CD14-positive monocyte (primary cell): ENCODE measurements at regions not wholly inside any gene's neighbourhood (a gene's known extent, or its start where the extent isn't known, plus 50 kb on each side); places are given as distances from the start of the nearest gene placed in this dataset.

Source experiments
- DNase-seq, 3 donors: peaks; one replicate each; pipeline ENCODE4 v3.0.0-alpha.2; 2011 to 2022
- H2AFZ ChIP-seq: 2 replicates; pipeline ENCODE4 v1.6.0; 2012; ENCODE audit warnings: mild to moderate bottlenecking, low read depth, low read length, inconsistent platforms; ENCODE audit not compliant: insufficient read depth, poor library complexity, severe bottlenecking
- H3K27ac ChIP-seq, 2 donors: 1 replicate in 1 of 2; 2 replicates in 1 of 2; pipeline ENCODE4 v1.5.1; 2012 to 2013; ENCODE audit warnings: low read length in 2 of 2, control low read depth in 1 of 2, inconsistent platforms in 1 of 2, low read depth in 1 of 2, mild to moderate bottlenecking in 1 of 2
- H3K27me3 ChIP-seq, 2 donors: one replicate each; pipeline versions ENCODE4 v1.6.0 to v1.6.1; 2011 to 2013; ENCODE audit warnings: low read length in 2 of 2; ENCODE audit not compliant: control insufficient read depth in 2 of 2, insufficient read depth in 2 of 2
- H3K36me3 ChIP-seq, 2 donors: replicated peaks in 1 of 2; 1 replicate in 1 of 2; 2 replicates in 1 of 2; pipeline versions ENCODE4 v1.5.1 to v1.6.1; 2012 to 2013; ENCODE audit warnings: low read length in 2 of 2, control low read depth in 1 of 2, inconsistent platforms in 1 of 2, mild to moderate bottlenecking in 1 of 2; ENCODE audit not compliant: insufficient read depth in 2 of 2, control insufficient read depth in 1 of 2
- H3K4me1 ChIP-seq, 2 donors: 1 replicate in 1 of 2; 2 replicates in 1 of 2; pipeline versions ENCODE4 v1.5.1 to v1.6.1; 2012 to 2013; ENCODE audit warnings: low read length in 2 of 2, control low read depth in 1 of 2, inconsistent platforms in 1 of 2, mild to moderate bottlenecking in 1 of 2, moderate library complexity in 1 of 2; ENCODE audit not compliant: insufficient read depth in 2 of 2, control insufficient read depth in 1 of 2
- H3K4me2 ChIP-seq: replicated peaks from 2 replicates; pipeline ENCODE3; 2012; ENCODE audit warnings: low read length, moderate library complexity, mild to moderate bottlenecking; ENCODE audit not compliant: poor library complexity, severe bottlenecking; ENCODE audit errors: extremely low read depth
- H3K4me3 ChIP-seq, 3 experiments: fragments of 200-600 bp in 1 of 3; sonication (generic) in 1 of 3; replicated peaks in 1 of 3; 1 replicate in 2 of 3; 2 replicates in 1 of 3; pipeline ENCODE4 v1.5.1; 2011 to 2013; ENCODE audit warnings: low read length in 3 of 3, mild to moderate bottlenecking in 3 of 3, control low read depth in 2 of 3, low read depth in 2 of 3, inconsistent platforms in 1 of 3, moderate library complexity in 1 of 3
- H3K79me2 ChIP-seq: 2 replicates; pipeline ENCODE4 v1.6.0; 2012; ENCODE audit warnings: mild to moderate bottlenecking, control low read depth, inconsistent platforms, low read length, moderate library complexity; ENCODE audit not compliant: insufficient read depth
- H3K9ac ChIP-seq: 2 replicates; pipeline ENCODE4 v1.6.0; 2017; ENCODE audit warnings: low read length, mild to moderate bottlenecking; ENCODE audit not compliant: insufficient read depth, poor library complexity, severe bottlenecking
- H3K9me3 ChIP-seq, 2 donors: replicated peaks in 1 of 2; 1 replicate in 1 of 2; 2 replicates in 1 of 2; pipeline versions ENCODE4 v1.5.1 to v1.6.1; 2012 to 2013; ENCODE audit warnings: low read length in 2 of 2, control low read depth in 1 of 2; ENCODE audit not compliant: control insufficient read depth in 1 of 2, insufficient read depth in 1 of 2
- H4K20me1 ChIP-seq: 2 replicates; pipeline ENCODE4 v1.6.0; 2012; ENCODE audit warnings: mild to moderate bottlenecking, low read length, control low read depth, moderate library complexity; ENCODE audit not compliant: insufficient read depth
- H3K27ac Mint-ChIP-seq, 7 donors: one replicate each; pipeline ENCODE4 v1.8.0; 2020; ENCODE audit warnings: mild to moderate bottlenecking in 7 of 7, mixed read lengths in 7 of 7, moderate library complexity in 6 of 7, inconsistent platforms in 2 of 7
- H3K27me3 Mint-ChIP-seq, 3 donors: one replicate each; pipeline ENCODE4 v1.8.0; 2021 to 2022; ENCODE audit warnings: low read depth in 3 of 3, mild to moderate bottlenecking in 3 of 3, mixed read lengths in 3 of 3, moderate library complexity in 3 of 3, inconsistent platforms in 1 of 3
- H3K36me3 Mint-ChIP-seq, 2 donors: one replicate each; pipeline ENCODE4 v1.8.0; 2020; ENCODE audit warnings: mixed read lengths in 2 of 2, inconsistent platforms in 1 of 2, mild to moderate bottlenecking in 1 of 2
- H3K4me1 Mint-ChIP-seq: one replicate; pipeline ENCODE4 v1.8.0; 2020; ENCODE audit warnings: mild to moderate bottlenecking, mixed read lengths
- H3K4me3 Mint-ChIP-seq, 2 donors: one replicate each; pipeline ENCODE4 v1.8.0; 2020; ENCODE audit warnings: mild to moderate bottlenecking in 2 of 2, mixed read lengths in 2 of 2, moderate library complexity in 1 of 2
- H3K9me3 Mint-ChIP-seq, 7 donors: one replicate each; pipeline ENCODE4 v1.8.0; 2020 to 2022; ENCODE audit warnings: mixed read lengths in 7 of 7, mild to moderate bottlenecking in 6 of 7, moderate library complexity in 6 of 7, inconsistent platforms in 2 of 7
- CTCF ChIP-seq: fragments of 200-600 bp; IDR thresholded peaks from one replicate; pipeline ENCODE4 v1.8.0; 2022; ENCODE audit warnings: antibody characterized with exemption, mild to moderate bottlenecking
- WGBS: methylation state at CpG from one replicate; pipeline ENCODE4 v1.1.5; 2013; ENCODE audit warnings: missing lambda C conversion rate; ENCODE audit not compliant: insufficient coverage; 5-methylcytosine and 5-hydroxymethylcytosine counted together
- intact Hi-C, 2 donors: fragments of 100-400 bp; cut with micrococcal nuclease; formaldehyde crosslinking; loops; one replicate each; pipeline versions ENCODE4 v1.15.0 to v1.15.1; 2023

DNA sequence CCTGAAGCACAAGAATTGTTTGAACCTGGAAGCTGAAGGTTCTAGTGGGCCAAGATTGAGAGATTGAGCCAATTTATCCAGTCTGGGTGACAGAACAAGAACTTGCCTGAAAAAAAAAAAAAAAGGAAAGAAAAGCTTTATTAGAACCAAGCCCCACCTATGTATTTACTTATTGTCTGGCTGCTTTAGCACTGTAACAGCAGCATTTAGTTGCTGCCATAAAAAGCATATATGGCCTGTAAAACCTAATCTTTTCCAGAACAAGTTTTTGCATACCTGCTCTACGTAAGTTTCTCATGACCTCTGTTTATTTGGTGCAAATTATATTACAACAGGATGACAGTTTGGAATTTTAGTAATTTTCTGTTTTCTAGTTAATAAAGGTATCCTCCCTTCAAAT, 1565.6 kb upstream of the LRRTM1 start:
- Mint-ChIP-seq H3K27me3 (no peaks in the 10 kb centered on the region), H3K27ac (no peak overlapping the region), H3K9me3 (peaks cover 0 to 4% (median 1%) of the 10 kb centered on the region in 7 donors), H3K4me1 (no peaks in the 10 kb centered on the region), H3K36me3 (no peaks in the 10 kb centered on the region), H3K4me3 (no peak overlapping the region)
- TF ChIP-seq CTCF, result no peak
- Histone ChIP-seq H3K79me2 (no peaks in the 10 kb centered on the region), H3K9me3 (no peaks in the 10 kb centered on the region), H3K4me3 (no peak overlapping the region), H3K27ac (no peak overlapping the region), H4K20me1 (no peaks in the 10 kb centered on the region), H3K4me1 (no peaks in the 10 kb centered on the region), H3K27me3 (no peaks in the 10 kb centered on the region), H3K4me2 (no peak overlapping the region), H2AFZ (no peak overlapping the region), H3K36me3 (no peaks in the 10 kb centered on the region), H3K9ac (no peak overlapping the region)
- no CpG with 5 or more reads among the region's 1 CpG for WGBS
- intact Hi-C loops, result no loop called here
- DNase-seq, result no peak

- TF ChIP-seq CTCF, result no peak
- H3K79me2 ChIP-seq, result no peaks in the 10 kb centered on the region
- no CpG with 5 or more reads among the region's 3 CpGs for WGBS
- Mint-ChIP-seq H3K4me1 (no peaks in the 10 kb centered on the region), H3K27ac (no peak overlapping the region), H3K9me3 (peaks cover 0 to 10% (median 4%) of the 10 kb centered on the region in 7 donors), H3K27me3 (no peaks in the 10 kb centered on the region), H3K4me3 (no peak overlapping the region), H3K36me3 (no peaks in the 10 kb centered on the region)
- H3K4me1 ChIP-seq, result no peaks in the 10 kb centered on the region
- no peaks in the 10 kb centered on the region for H4K20me1 ChIP-seq
- no peak overlapping the region for H3K4me2 ChIP-seq
- H3K9ac ChIP-seq, result no peak overlapping the region
- H3K27me3 ChIP-seq, result no peaks in the 10 kb centered on the region
- no peak for DNase-seq
- no peak overlapping the region for H3K27ac ChIP-seq
- H3K9me3 ChIP-seq, result peaks cover 0 to 7% of the 10 kb centered on the region in 2 donors
- intact Hi-C loops, result no loop called here
- H2AFZ ChIP-seq, result no peak overlapping the region
- no peak overlapping the region for H3K4me3 ChIP-seq
- no peaks in the 10 kb centered on the region for H3K36me3 ChIP-seq
Observed at GRCh38 chr2:81858998-81859397, 1554.4 kb upstream of the LRRTM1 start.
